ENCODE measurements at regions not wholly inside any gene's neighbourhood (a gene's known extent, or its start where the extent isn't known, plus 50 kb on each side); places are given as distances from the start of the nearest gene placed in this dataset.

- H3K36me3 ChIP-seq (replicated peaks in 1 of 2; ENCODE audit: control extremely low read depth in 1 of 2, control insufficient read depth in 1 of 2, extremely low read depth in 1 of 2, insufficient read depth in 2 of 2, low read length in 1 of 2): no peaks in the 10 kb centered on the region
- ChIA-PET POLR2A (no interaction called here), CTCF (no interaction called here)
- Mint-ChIP-seq H3K27me3 (no peaks in the 10 kb centered on the region), H3K4me3 (no peak overlapping the region), H3K27ac (no peak overlapping the region), H3K4me1 (no peaks in the 10 kb centered on the region), H3K9me3 (ENCODE audit: insufficient read depth) (no peaks in the 10 kb centered on the region)
- no peaks in the 10 kb centered on the region for H3K9me3 ChIP-seq (ENCODE audit: control extremely low read depth in 1 of 3, control insufficient read depth in 2 of 3, insufficient read depth in 1 of 3, low read length in 2 of 3)
- H3K79me2 ChIP-seq (ENCODE audit: control insufficient read depth, insufficient read depth, low read length): no peaks in the 10 kb centered on the region
- intact Hi-C loops (cut with micrococcal nuclease): no loop called here
- no peak overlapping the region for H3K27ac ChIP-seq (ENCODE audit: low read length in 2 of 2)
- no peaks in the 10 kb centered on the region for H3K4me1 ChIP-seq (ENCODE audit: control insufficient read depth in 2 of 2, insufficient read depth in 2 of 2, low read length in 2 of 2)
- TF ChIP-seq EZH2 (IDR thresholded peaks at IDR 0.05; ENCODE audit: borderline replicate concordance, insufficient read depth, low read depth, low read length, poor library complexity, severe bottlenecking) (no peak), CTCF (IDR thresholded peaks at IDR 0.05) (no peak)
- H4K20me1 ChIP-seq (ENCODE audit: control insufficient read depth, insufficient read depth, low read length, poor library complexity, severe bottlenecking): no peaks in the 10 kb centered on the region
- DNase-seq: no peak
- H2AFZ ChIP-seq (ENCODE audit: insufficient read depth, low read depth, low read length, poor library complexity, severe bottlenecking): no peak overlapping the region
- H3K27me3 ChIP-seq (replicated peaks in 1 of 4; ENCODE audit: control extremely low read depth in 1 of 4, control insufficient read depth in 3 of 4, insufficient read depth in 4 of 4, low read length in 3 of 4): no peaks in the 10 kb centered on the region
- no peak overlapping the region for H3K4me2 ChIP-seq (replicated peaks; ENCODE audit: low read depth, low read length, poor library complexity, severe bottlenecking)
- ATAC-seq (ENCODE audit: low read depth): no peak
- WGBS (ENCODE audit: insufficient coverage): no CpG with 5 or more reads among the region's 1 CpG
- H3K4me3 ChIP-seq (ENCODE audit: control extremely low read depth in 1 of 5, extremely low read depth in 1 of 5, insufficient read depth in 1 of 5, low read depth in 2 of 5, low read length in 4 of 5): no peak overlapping the region
- no peak overlapping the region for H3K9ac ChIP-seq (ENCODE audit: low read length)
Observed at GRCh38 chr5:107005653-107006052, 665.1 kb downstream of the EFNA5 start.

GRCh38 chr5:107005161-107005560 is 665.6 kb downstream of the EFNA5 start:
- H3K4me1 Mint-ChIP-seq: no peaks in the 10 kb centered on the region
- H3K27me3 Mint-ChIP-seq: no peaks in the 10 kb centered on the region
- Histone ChIP-seq H3K4me3 (ENCODE audit: control extremely low read depth in 1 of 5, extremely low read depth in 1 of 5, insufficient read depth in 1 of 5, low read depth in 2 of 5, low read length in 4 of 5) (no peak overlapping the region), H3K27ac (ENCODE audit: low read length in 2 of 2) (no peak overlapping the region), H3K36me3 (replicated peaks in 1 of 2; ENCODE audit: control extremely low read depth in 1 of 2, control insufficient read depth in 1 of 2, extremely low read depth in 1 of 2, insufficient read depth in 2 of 2, low read length in 1 of 2) (no peaks in the 10 kb centered on the region), H3K79me2 (ENCODE audit: control insufficient read depth, insufficient read depth, low read length) (no peaks in the 10 kb centered on the region), H2AFZ (ENCODE audit: insufficient read depth, low read depth, low read length, poor library complexity, severe bottlenecking) (no peak overlapping the region), H4K20me1 (ENCODE audit: control insufficient read depth, insufficient read depth, low read length, poor library complexity, severe bottlenecking) (no peaks in the 10 kb centered on the region), H3K9me3 (ENCODE audit: control extremely low read depth in 1 of 3, control insufficient read depth in 2 of 3, insufficient read depth in 1 of 3, low read length in 2 of 3) (peaks cover 0 to under 1% (median 0%) of the 10 kb centered on the region in 3 donors), H3K9ac (ENCODE audit: low read length) (no peak overlapping the region), H3K4me1 (ENCODE audit: control insufficient read depth in 2 of 2, insufficient read depth in 2 of 2, low read length in 2 of 2) (no peaks in the 10 kb centered on the region), H3K27me3 (replicated peaks in 1 of 4; ENCODE audit: control extremely low read depth in 1 of 4, control insufficient read depth in 3 of 4, insufficient read depth in 4 of 4, low read length in 3 of 4) (no peaks in the 10 kb centered on the region), H3K4me2 (replicated peaks; ENCODE audit: low read depth, low read length, poor library complexity, severe bottlenecking) (no peak overlapping the region)
- no peak for DNase-seq
- TF ChIP-seq CTCF (IDR thresholded peaks at IDR 0.05) (no peak), EZH2 (IDR thresholded peaks at IDR 0.05; ENCODE audit: borderline replicate concordance, insufficient read depth, low read depth, low read length, poor library complexity, severe bottlenecking) (no peak)
- H3K4me3 Mint-ChIP-seq: no peak overlapping the region
- no CpG with 5 or more reads among the region's 4 CpGs for WGBS (ENCODE audit: insufficient coverage)
- intact Hi-C loops (cut with micrococcal nuclease): no loop called here
- CTCF ChIA-PET: no interaction called here
- no peak for ATAC-seq (ENCODE audit: low read depth)
- H3K9me3 Mint-ChIP-seq (ENCODE audit: insufficient read depth): no peaks in the 10 kb centered on the region
- POLR2A ChIA-PET: no interaction called here
- no peak overlapping the region for H3K27ac Mint-ChIP-seq
